Loucy (cell line): ENCODE measurements at regions not wholly inside any gene's neighbourhood (a gene's known extent, or its start where the extent isn't known, plus 50 kb on each side); places are given as distances from the start of the nearest gene placed in this dataset.

Experiments used
- H2AFZ ChIP-seq: fragments of 200-600 bp; sonication (generic); 2 replicates; pipeline ENCODE4 v1.6.0; 2016; ENCODE audit warnings: antibody characterized with exemption, mild to moderate bottlenecking, low read length, moderate library complexity
- H3F3A ChIP-seq: fragments of 200-600 bp; 2 replicates; pipeline ENCODE4 v1.6.0; 2016; ENCODE audit warnings: antibody characterized with exemption, low read depth, mild to moderate bottlenecking
- H3K27me3 ChIP-seq: fragments of 200-600 bp; sonication (generic); 2 replicates; pipeline ENCODE4 v1.6.1; 2014; ENCODE audit warnings: low read length, mild to moderate bottlenecking; ENCODE audit not compliant: insufficient read depth, poor library complexity, severe bottlenecking
- H3K36me3 ChIP-seq: fragments of 200-600 bp; sonication (generic); 2 replicates; pipeline ENCODE4 v1.6.1; 2016; ENCODE audit warnings: low read length; ENCODE audit not compliant: insufficient read depth
- H3K4me1 ChIP-seq: fragments of 200-600 bp; sonication (generic); 2 replicates; pipeline ENCODE4 v1.5.1; 2014; ENCODE audit warnings: low read length, mild to moderate bottlenecking; ENCODE audit not compliant: insufficient read depth, poor library complexity, severe bottlenecking
- H3K4me2 ChIP-seq: fragments of 200-600 bp; sonication (generic); 2 replicates; pipeline ENCODE4 v1.6.0; 2014; ENCODE audit warnings: antibody characterized with exemption, low read length, low read depth, mild to moderate bottlenecking; ENCODE audit not compliant: poor library complexity, severe bottlenecking
- H3K4me3 ChIP-seq: fragments of 200-600 bp; sonication (generic); 2 replicates; pipeline ENCODE4 v1.5.1; 2014; ENCODE audit warnings: low read length, mild to moderate bottlenecking, mixed read lengths; ENCODE audit not compliant: poor library complexity, severe bottlenecking
- H3K79me2 ChIP-seq: fragments of 200-600 bp; sonication (generic); 2 replicates; pipeline ENCODE4 v1.6.1; 2014; ENCODE audit warnings: low read length; ENCODE audit not compliant: insufficient read depth
- H3K9ac ChIP-seq: fragments of 200-600 bp; sonication (generic); 2 replicates; pipeline ENCODE4 v1.6.0; 2014; ENCODE audit warnings: mild to moderate bottlenecking, low read depth, low read length, moderate library complexity; ENCODE audit not compliant: poor library complexity, severe bottlenecking
- H3K9me2 ChIP-seq: fragments of 200-600 bp; sonication (generic); replicated peaks from 2 replicates; pipeline ENCODE4 v1.6.1; 2016; ENCODE audit warnings: low read depth, low read length, mixed read lengths
- H3K9me3 ChIP-seq: fragments of 200-600 bp; sonication (generic); 2 replicates; pipeline ENCODE4 v1.6.1; 2014; ENCODE audit warnings: mild to moderate bottlenecking, antibody characterized with exemption, low read length, low read depth; ENCODE audit not compliant: insufficient read depth
- H4K20me1 ChIP-seq: fragments of 200-600 bp; sonication (generic); 2 replicates; pipeline ENCODE4 v1.6.0; 2014; ENCODE audit warnings: antibody characterized with exemption, low read length, mild to moderate bottlenecking; ENCODE audit not compliant: insufficient read depth, poor library complexity, severe bottlenecking
- CTCF ChIP-seq: fragments of 200-600 bp; sonication (generic); conservative IDR thresholded peaks from 2 replicates; pipeline ENCODE4 v1.5.1; 2014; ENCODE audit warnings: mild to moderate bottlenecking, antibody characterized with exemption, low read length
- EZH2phosphoT487 ChIP-seq: fragments of 200-600 bp; IDR thresholded peaks from 2 replicates; pipeline ENCODE4 v1.6.1; 2018; ENCODE audit warnings: antibody characterized with exemption, mild to moderate bottlenecking, moderate library complexity, borderline replicate concordance

- no peak for TF ChIP-seq CTCF
- no peak for TF ChIP-seq EZH2phosphoT487
- Histone ChIP-seq H3F3A (no peaks in the 10 kb centered on the region), H3K4me3 (no peak overlapping the region)
Measured at GRCh38 chr10:2584385-2584784, 483.0 kb upstream of the PFKP start.

DNA sequence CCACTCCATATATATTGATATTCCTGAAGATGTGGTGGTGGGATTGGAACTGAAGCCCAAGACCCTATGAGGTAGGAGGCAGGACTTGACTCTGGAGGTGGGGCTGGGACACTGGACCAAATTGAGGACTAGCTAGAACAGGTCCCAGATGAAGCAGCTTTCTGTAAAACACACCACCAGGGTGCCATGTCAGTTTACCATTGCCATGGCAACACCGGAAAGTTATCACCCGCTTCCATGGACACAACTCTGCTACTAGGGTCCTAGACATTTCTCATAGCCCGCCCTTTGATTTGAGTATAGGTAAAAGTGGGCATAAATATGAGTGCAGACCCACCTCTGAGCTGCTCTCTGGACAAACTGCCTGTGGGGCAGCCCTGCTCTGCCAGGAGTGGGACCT, 490.5 kb upstream of the PFKP start:
- H3K79me2 ChIP-seq, result no peaks in the 10 kb centered on the region
- H3K4me3 ChIP-seq, result no peak overlapping the region
- H4K20me1 ChIP-seq, result no peaks in the 10 kb centered on the region
- H3F3A ChIP-seq, result no peaks in the 10 kb centered on the region
- no peaks in the 10 kb centered on the region for H3K4me1 ChIP-seq
- no peaks in the 10 kb centered on the region for H3K9me3 ChIP-seq
- H3K9me2 ChIP-seq, result no peaks in the 10 kb centered on the region
- H2AFZ ChIP-seq, result no peak overlapping the region
- no peaks in the 10 kb centered on the region for H3K36me3 ChIP-seq
- H3K27me3 ChIP-seq, result no peaks in the 10 kb centered on the region
- no peak overlapping the region for H3K4me2 ChIP-seq
- H3K9ac ChIP-seq, result no peak overlapping the region
- no peak for TF ChIP-seq EZH2phosphoT487
- TF ChIP-seq CTCF, result no peak

More at GRCh38 chr10:2584385-2584784, 483.0 kb upstream of the PFKP start:
- H3K79me2 ChIP-seq, result no peaks in the 10 kb centered on the region
- H3K9me3 ChIP-seq, result no peaks in the 10 kb centered on the region
- no peak overlapping the region for H3K9ac ChIP-seq
- no peaks in the 10 kb centered on the region for H3K27me3 ChIP-seq
- H2AFZ ChIP-seq, result no peak overlapping the region
- H4K20me1 ChIP-seq, result no peaks in the 10 kb centered on the region
- no peaks in the 10 kb centered on the region for H3K4me1 ChIP-seq
- no peaks in the 10 kb centered on the region for H3K9me2 ChIP-seq
- H3K4me2 ChIP-seq, result no peak overlapping the region
- H3K36me3 ChIP-seq, result no peaks in the 10 kb centered on the region

DNA sequence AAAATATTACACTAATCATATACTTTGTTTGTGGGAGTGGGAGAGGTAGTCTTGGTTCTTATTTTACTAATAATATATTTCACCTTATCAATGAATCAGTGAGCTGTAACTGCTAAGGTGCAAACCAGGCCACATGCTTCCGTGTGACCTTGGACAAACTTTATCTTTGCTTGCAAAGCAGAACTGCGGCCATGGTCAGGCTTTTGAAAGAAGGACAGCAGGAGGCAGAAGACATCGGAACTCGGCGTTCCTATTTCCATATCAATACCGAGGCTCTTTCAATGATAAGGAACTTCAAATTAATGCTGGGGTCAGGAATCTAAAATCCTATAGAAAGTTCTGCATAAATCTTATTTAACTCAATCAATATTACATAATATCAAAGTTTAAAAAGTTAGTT, 491.9 kb upstream of the PFKP start:
- no peaks in the 10 kb centered on the region for H3K4me1 ChIP-seq
- H3K9ac ChIP-seq, result no peak overlapping the region
- TF ChIP-seq CTCF (no peak), EZH2phosphoT487 (no peak)
- H3K4me3 ChIP-seq, result no peak overlapping the region
- no peak overlapping the region for H3K4me2 ChIP-seq
- no peak overlapping the region for H2AFZ ChIP-seq
- no peaks in the 10 kb centered on the region for H3K36me3 ChIP-seq
- no peaks in the 10 kb centered on the region for H3K9me2 ChIP-seq
- H3K79me2 ChIP-seq, result no peaks in the 10 kb centered on the region
- H3F3A ChIP-seq, result no peaks in the 10 kb centered on the region
- H3K9me3 ChIP-seq, result no peaks in the 10 kb centered on the region
- H4K20me1 ChIP-seq, result no peaks in the 10 kb centered on the region
- no peaks in the 10 kb centered on the region for H3K27me3 ChIP-seq
